Testis (tissue), 2 donors: ENCODE measurements at regions not wholly inside any gene's neighbourhood (a gene's known extent, or its start where the extent isn't known, plus 50 kb on each side); places are given as distances from the start of the nearest gene placed in this dataset.

ENCODE experiments used
- DNase-seq: peaks from one replicate; pipeline ENCODE4 v3.0.0-alpha.2; 2019
- H3K27ac ChIP-seq, 2 donors: fragments of 200-600 bp; sonication (generic); one replicate each; pipeline ENCODE4 v1.5.1; 2019
- H3K27me3 ChIP-seq: fragments of 200-600 bp; sonication (generic); one replicate; pipeline ENCODE4 v1.5.1; 2019
- H3K36me3 ChIP-seq: fragments of 200-600 bp; sonication (generic); one replicate; pipeline ENCODE4 v1.5.1; 2017; ENCODE audit warnings: low read depth; ENCODE audit errors: missing control alignments
- H3K4me1 ChIP-seq: fragments of 200-600 bp; sonication (generic); one replicate; pipeline ENCODE4 v1.5.1; 2019
- H3K4me3 ChIP-seq, 2 donors: fragments of 200-600 bp; sonication (generic); one replicate each; pipeline ENCODE4 v1.5.1; 2017 to 2019
- H3K9me3 ChIP-seq: fragments of 200-600 bp; sonication (generic); one replicate; pipeline ENCODE4 v1.5.1; 2017
- POLR2A ChIP-seq: fragments of 450-650 bp; IDR thresholded peaks from one replicate; pipeline ENCODE4 v1.6.1; 2017; ENCODE audit warnings: antibody characterized with exemption, mild to moderate bottlenecking, moderate library complexity
- WGBS, 2 donors: methylation state at CpG; one replicate each; pipeline ENCODE4 v1.1.5; 2018; 5-methylcytosine and 5-hydroxymethylcytosine counted together
- intact Hi-C: fragments of 100-400 bp; cut with DNase I; formaldehyde crosslinking; loops from one replicate; pipeline ENCODE4 v1.15.1; 2023; ENCODE audit warnings: low total_unique reads
- TF ChIP-seq, protein P1 (sequence below), 3 experiments: fragments of 450-650 bp in 2 of 3; fragments of 200-600 bp in 1 of 3; sonication (generic) in 1 of 3; IDR thresholded peaks; one replicate each; pipeline ENCODE4 v1.5.1; 2016 to 2019; ENCODE audit warnings: antibody characterized with exemption in 3 of 3, mild to moderate bottlenecking in 2 of 3, moderate library complexity in 1 of 3

GRCh38 chr4:128735714-128736113, 73.8 kb upstream of the JADE1 start:
- intact Hi-C loops = no loop called here
- no peak for DNase-seq
- Histone ChIP-seq H3K27ac (no peak overlapping the region), H3K36me3 (no peaks in the 10 kb centered on the region), H3K4me3 (no peak overlapping the region), H3K27me3 (no peaks in the 10 kb centered on the region), H3K9me3 (no peaks in the 10 kb centered on the region), H3K4me1 (no peaks in the 10 kb centered on the region)
- TF ChIP-seq, protein P1, sequence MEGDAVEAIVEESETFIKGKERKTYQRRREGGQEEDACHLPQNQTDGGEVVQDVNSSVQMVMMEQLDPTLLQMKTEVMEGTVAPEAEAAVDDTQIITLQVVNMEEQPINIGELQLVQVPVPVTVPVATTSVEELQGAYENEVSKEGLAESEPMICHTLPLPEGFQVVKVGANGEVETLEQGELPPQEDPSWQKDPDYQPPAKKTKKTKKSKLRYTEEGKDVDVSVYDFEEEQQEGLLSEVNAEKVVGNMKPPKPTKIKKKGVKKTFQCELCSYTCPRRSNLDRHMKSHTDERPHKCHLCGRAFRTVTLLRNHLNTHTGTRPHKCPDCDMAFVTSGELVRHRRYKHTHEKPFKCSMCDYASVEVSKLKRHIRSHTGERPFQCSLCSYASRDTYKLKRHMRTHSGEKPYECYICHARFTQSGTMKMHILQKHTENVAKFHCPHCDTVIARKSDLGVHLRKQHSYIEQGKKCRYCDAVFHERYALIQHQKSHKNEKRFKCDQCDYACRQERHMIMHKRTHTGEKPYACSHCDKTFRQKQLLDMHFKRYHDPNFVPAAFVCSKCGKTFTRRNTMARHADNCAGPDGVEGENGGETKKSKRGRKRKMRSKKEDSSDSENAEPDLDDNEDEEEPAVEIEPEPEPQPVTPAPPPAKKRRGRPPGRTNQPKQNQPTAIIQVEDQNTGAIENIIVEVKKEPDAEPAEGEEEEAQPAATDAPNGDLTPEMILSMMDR (IDR thresholded peaks at IDR 0.05) = no peak
- TF ChIP-seq POLR2A = no peak
- WGBS, 2 donors = 93 to 99% methylated on average over 2 of the region's 2 CpGs

GRCh38 chr4:128728190-128728589, 81.3 kb upstream of the JADE1 start:
- no peaks in the 10 kb centered on the region for H3K4me1 ChIP-seq
- no peak overlapping the region for H3K4me3 ChIP-seq
- no peaks in the 10 kb centered on the region for H3K27me3 ChIP-seq
- no peak for DNase-seq
- intact Hi-C loops = no loop called here
- TF ChIP-seq POLR2A = no peak
- TF ChIP-seq, protein P1 (IDR thresholded peaks at IDR 0.05) = no peak
- H3K27ac ChIP-seq = no peak overlapping the region
- H3K36me3 ChIP-seq = no peaks in the 10 kb centered on the region
- no peaks in the 10 kb centered on the region for H3K9me3 ChIP-seq
- 90 to 96% methylated on average over 2 of the region's 2 CpGs for WGBS, 2 donors

DNA sequence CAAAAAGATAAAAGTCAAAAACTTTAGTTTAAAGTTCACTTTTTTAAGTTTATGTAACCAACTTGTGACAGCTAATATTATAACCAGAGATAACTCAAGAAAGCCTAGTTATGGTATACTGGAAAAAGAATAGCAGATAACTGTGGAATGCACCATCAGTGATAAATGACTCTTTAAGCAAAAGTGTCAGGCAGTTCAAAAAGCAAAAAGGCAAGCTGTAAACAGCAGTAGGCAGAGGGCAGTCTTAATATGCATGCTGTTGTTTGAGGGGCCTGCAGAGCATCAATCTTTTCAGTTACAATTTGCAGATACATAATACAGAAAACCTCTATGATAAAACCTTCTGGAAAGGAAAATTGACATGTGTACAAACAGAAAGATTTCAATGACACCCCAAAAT, 81.8 kb upstream of the JADE1 start:
- DNase-seq = no peak
- Histone ChIP-seq H3K9me3 (no peaks in the 10 kb centered on the region), H3K36me3 (no peaks in the 10 kb centered on the region), H3K27me3 (no peaks in the 10 kb centered on the region), H3K4me1 (no peaks in the 10 kb centered on the region), H3K4me3 (no peak overlapping the region), H3K27ac (no peak overlapping the region)
- TF ChIP-seq, protein P1 (IDR thresholded peaks at IDR 0.05) = no peak
- TF ChIP-seq POLR2A = no peak
- intact Hi-C loops = no loop called here

GRCh38 chr4:128725405-128726055, 84.0 kb upstream of the JADE1 start:
- intact Hi-C loops = no loop called here
- no peak for DNase-seq

DNA sequence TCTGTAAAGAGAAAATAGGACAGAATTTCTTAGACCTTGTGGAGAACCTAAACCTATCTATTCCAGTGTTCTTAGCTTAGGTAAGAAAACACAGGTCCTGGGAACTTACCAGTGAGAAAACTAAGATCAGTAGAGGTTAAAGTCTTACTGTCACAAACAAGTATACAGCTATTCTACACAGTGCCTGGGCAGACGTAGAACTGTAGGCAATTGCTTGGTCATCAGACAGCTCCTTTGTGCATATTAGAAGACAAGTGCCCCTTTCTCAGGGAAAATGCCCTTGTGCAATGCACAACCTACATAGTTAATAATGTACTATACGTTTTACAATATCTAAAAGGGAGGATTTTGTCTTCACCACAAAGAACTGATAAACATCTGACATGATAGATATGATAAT, 86.6 kb upstream of the JADE1 start:
- DNase-seq = no peak
- no peaks in the 10 kb centered on the region for H3K4me1 ChIP-seq
- no peaks in the 10 kb centered on the region for H3K27me3 ChIP-seq
- H3K9me3 ChIP-seq = no peaks in the 10 kb centered on the region
- no peak for TF ChIP-seq POLR2A
- TF ChIP-seq, protein P1 (IDR thresholded peaks at IDR 0.05) = no peak
- intact Hi-C loops = no loop called here
- WGBS, 2 donors = 75 to 83% methylated on average over 2 of the region's 2 CpGs
- H3K27ac ChIP-seq = no peak overlapping the region
- no peaks in the 10 kb centered on the region for H3K36me3 ChIP-seq
- no peak overlapping the region for H3K4me3 ChIP-seq

More at GRCh38 chr4:128725405-128726055, 84.0 kb upstream of the JADE1 start:
- no peak overlapping the region for H3K27ac ChIP-seq
- TF ChIP-seq POLR2A = no peak
- TF ChIP-seq, protein P1 (IDR thresholded peaks at IDR 0.05) = no peak
- 44 to 54% methylated on average over 3 of the region's 3 CpGs for WGBS, 2 donors
- H3K4me1 ChIP-seq = no peaks in the 10 kb centered on the region
- H3K9me3 ChIP-seq = no peaks in the 10 kb centered on the region
- H3K27me3 ChIP-seq = no peaks in the 10 kb centered on the region
- H3K36me3 ChIP-seq = no peaks in the 10 kb centered on the region
- no peak overlapping the region for H3K4me3 ChIP-seq
